ENCODE measurements at regions not wholly inside any gene's neighbourhood (a gene's known extent, or its start where the extent isn't known, plus 50 kb on each side); places are given as distances from the start of the nearest gene placed in this dataset.

- POLR2A ChIA-PET (ENCODE audit: unreplicated experiment), result no interaction called here
- Histone ChIP-seq H3K27ac (no peak overlapping the region), H2AFZ (no peak overlapping the region), H3K27me3 (ENCODE audit: insufficient read depth, low read depth) (no peaks in the 10 kb centered on the region), H3F3A (ENCODE audit: insufficient read depth, low read depth) (no peaks in the 10 kb centered on the region), H3K79me2 (ENCODE audit: low read depth) (no peaks in the 10 kb centered on the region), H3K9me2 (ENCODE audit: insufficient read depth) (no peaks in the 10 kb centered on the region), H3K36me3 (ENCODE audit: low read depth) (no peaks in the 10 kb centered on the region), H3K9me3 (ENCODE audit: insufficient read depth, low read depth) (no peaks in the 10 kb centered on the region), H4K20me1 (ENCODE audit: insufficient read depth) (no peaks in the 10 kb centered on the region), H3K4me2 (no peak overlapping the region), H3K4me3 (no peak overlapping the region), H3K4me1 (replicated peaks; ENCODE audit: insufficient read depth) (no peaks in the 10 kb centered on the region)
- no TSS peak for BruUV-seq (replicated peaks)
- no peak for DNase-seq
- CTCF ChIA-PET, result no interaction called here
- TF ChIP-seq, protein P1, sequence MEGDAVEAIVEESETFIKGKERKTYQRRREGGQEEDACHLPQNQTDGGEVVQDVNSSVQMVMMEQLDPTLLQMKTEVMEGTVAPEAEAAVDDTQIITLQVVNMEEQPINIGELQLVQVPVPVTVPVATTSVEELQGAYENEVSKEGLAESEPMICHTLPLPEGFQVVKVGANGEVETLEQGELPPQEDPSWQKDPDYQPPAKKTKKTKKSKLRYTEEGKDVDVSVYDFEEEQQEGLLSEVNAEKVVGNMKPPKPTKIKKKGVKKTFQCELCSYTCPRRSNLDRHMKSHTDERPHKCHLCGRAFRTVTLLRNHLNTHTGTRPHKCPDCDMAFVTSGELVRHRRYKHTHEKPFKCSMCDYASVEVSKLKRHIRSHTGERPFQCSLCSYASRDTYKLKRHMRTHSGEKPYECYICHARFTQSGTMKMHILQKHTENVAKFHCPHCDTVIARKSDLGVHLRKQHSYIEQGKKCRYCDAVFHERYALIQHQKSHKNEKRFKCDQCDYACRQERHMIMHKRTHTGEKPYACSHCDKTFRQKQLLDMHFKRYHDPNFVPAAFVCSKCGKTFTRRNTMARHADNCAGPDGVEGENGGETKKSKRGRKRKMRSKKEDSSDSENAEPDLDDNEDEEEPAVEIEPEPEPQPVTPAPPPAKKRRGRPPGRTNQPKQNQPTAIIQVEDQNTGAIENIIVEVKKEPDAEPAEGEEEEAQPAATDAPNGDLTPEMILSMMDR (conservative IDR thresholded peaks at IDR 0.05), result no peak
- no peak for TF ChIP-seq EZH2 (IDR thresholded peaks at IDR 0.05; ENCODE audit: low read depth)
- intact Hi-C loops (cut with micrococcal nuclease; ENCODE audit: unreplicated experiment), result no loop called here
Measured at GRCh38 chr4:121526509-121526908, 145.7 kb upstream of the QRFPR start.

DNA sequence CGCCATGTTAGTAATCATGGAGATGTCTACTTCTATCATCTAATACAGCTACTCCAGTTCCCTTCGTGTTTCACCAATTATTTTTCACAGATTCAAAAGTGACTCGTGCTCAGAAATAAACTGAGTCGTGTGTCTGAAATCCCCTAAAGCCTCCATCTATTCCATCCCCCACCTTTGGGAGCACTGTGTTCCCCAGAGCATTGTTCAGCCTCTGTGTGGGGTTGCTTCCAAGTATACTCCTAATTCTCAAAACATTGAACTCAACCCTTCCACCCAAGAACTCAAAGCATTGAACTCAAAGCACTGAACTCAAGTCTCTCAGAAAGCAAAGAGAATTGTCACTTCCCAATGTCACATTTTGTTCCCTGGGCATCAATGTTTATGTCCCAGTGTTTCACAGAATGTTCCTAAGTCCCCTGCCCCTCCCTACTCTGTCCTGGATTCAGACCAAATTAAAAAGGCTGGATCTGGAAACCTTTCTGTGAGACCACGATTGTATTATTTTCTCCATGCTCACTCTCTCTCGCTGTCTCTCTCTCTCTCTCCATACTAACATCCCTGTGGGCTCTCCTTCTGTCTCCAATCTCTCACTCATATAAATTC, 138.5 kb upstream of the QRFPR start:
- peak overlapping the region; percentile 17; the same call in 1 of the 2 replicates for H2AFZ ChIP-seq
- no TSS peak for BruUV-seq (replicated peaks)

DNA sequence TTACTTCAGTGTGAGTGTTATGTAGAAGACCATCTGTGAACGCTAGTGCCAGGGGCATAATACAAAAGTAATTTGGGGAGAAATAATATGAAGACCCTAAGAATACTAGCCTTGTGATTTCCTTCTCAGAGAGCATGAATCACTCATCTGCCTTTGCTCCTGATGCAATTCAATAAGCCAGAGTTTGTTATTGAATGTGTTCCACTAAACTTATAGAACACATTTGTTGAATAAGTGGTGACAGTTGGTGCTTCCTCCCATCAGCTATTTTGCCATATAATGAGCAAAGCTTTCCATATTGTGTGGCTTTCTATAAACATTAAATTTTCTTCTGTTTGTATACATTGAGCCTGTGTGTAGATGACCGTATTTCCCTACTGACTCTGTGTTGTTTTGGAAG, 136.4 kb upstream of the QRFPR start:
- ChIA-PET CTCF (no interaction called here), POLR2A (ENCODE audit: unreplicated experiment) (no interaction called here)
- Histone ChIP-seq H4K20me1 (ENCODE audit: insufficient read depth) (no peaks in the 10 kb centered on the region), H3K27ac (no peak overlapping the region), H3K27me3 (ENCODE audit: insufficient read depth, low read depth) (no peaks in the 10 kb centered on the region), H3K36me3 (ENCODE audit: low read depth) (no peaks in the 10 kb centered on the region), H3K4me1 (replicated peaks; ENCODE audit: insufficient read depth) (no peaks in the 10 kb centered on the region), H3K79me2 (ENCODE audit: low read depth) (no peaks in the 10 kb centered on the region), H3K9me2 (ENCODE audit: insufficient read depth) (no peaks in the 10 kb centered on the region), H3K4me2 (no peak overlapping the region), H3F3A (ENCODE audit: insufficient read depth, low read depth) (no peaks in the 10 kb centered on the region), H2AFZ (no peak overlapping the region), H3K4me3 (no peak overlapping the region), H3K9me3 (ENCODE audit: insufficient read depth, low read depth) (no peaks in the 10 kb centered on the region)
- intact Hi-C loops (cut with micrococcal nuclease; ENCODE audit: unreplicated experiment), result no loop called here
- no peak for DNase-seq
- BruUV-seq (replicated peaks), result no TSS peak
- no peak for TF ChIP-seq EZH2 (IDR thresholded peaks at IDR 0.05; ENCODE audit: low read depth)
- TF ChIP-seq, protein P1 (conservative IDR thresholded peaks at IDR 0.05), result no peak

More for the DNA sequence above, 138.5 kb upstream of the QRFPR start:
- CTCF ChIA-PET, result no interaction called here
- POLR2A ChIA-PET (ENCODE audit: unreplicated experiment), result no interaction called here
- no peak for DNase-seq
- Histone ChIP-seq H3K79me2 (ENCODE audit: low read depth) (no peaks in the 10 kb centered on the region), H3K27ac (no peak overlapping the region), H3K9me2 (ENCODE audit: insufficient read depth) (no peaks in the 10 kb centered on the region), H3K9me3 (ENCODE audit: insufficient read depth, low read depth) (no peaks in the 10 kb centered on the region), H3F3A (ENCODE audit: insufficient read depth, low read depth) (no peaks in the 10 kb centered on the region), H3K27me3 (ENCODE audit: insufficient read depth, low read depth) (no peaks in the 10 kb centered on the region), H3K4me3 (no peak overlapping the region), H3K36me3 (ENCODE audit: low read depth) (no peaks in the 10 kb centered on the region), H4K20me1 (ENCODE audit: insufficient read depth) (no peaks in the 10 kb centered on the region), H3K4me2 (no peak overlapping the region), H3K4me1 (replicated peaks; ENCODE audit: insufficient read depth) (no peaks in the 10 kb centered on the region)
- TF ChIP-seq EZH2 (IDR thresholded peaks at IDR 0.05; ENCODE audit: low read depth), result no peak
- TF ChIP-seq, protein P1 (conservative IDR thresholded peaks at IDR 0.05), result no peak
- intact Hi-C loops (cut with micrococcal nuclease; ENCODE audit: unreplicated experiment), result no loop called here
